ENCODE measurements at regions not wholly inside any gene's neighbourhood (a gene's known extent, or its start where the extent isn't known, plus 50 kb on each side); places are given as distances from the start of the nearest gene placed in this dataset.

GRCh38 chr4:54976031-54976430 lies 149.4 kb downstream of the KDR start:
- H4K20me1 ChIP-seq (ENCODE audit: insufficient read depth, low read length) = no peaks in the 10 kb centered on the region
- no peak overlapping the region for H3K27ac ChIP-seq (ENCODE audit: low read depth, low read length, poor library complexity, severe bottlenecking)
- H3K4me3 ChIP-seq (ENCODE audit: low read depth, low read length, poor library complexity, severe bottlenecking) = no peak overlapping the region
- no peak overlapping the region for H3K4me2 ChIP-seq (ENCODE audit: low read length)
- no peaks in the 10 kb centered on the region for H3K36me3 ChIP-seq (ENCODE audit: insufficient read depth, low read length)
- no peak overlapping the region for H2AFZ ChIP-seq (ENCODE audit: low read length)
- H3F3A ChIP-seq (ENCODE audit: insufficient read depth, low read length) = no peaks in the 10 kb centered on the region
- H3K9me3 ChIP-seq (ENCODE audit: low read length) = no peaks in the 10 kb centered on the region
- H3K79me2 ChIP-seq (ENCODE audit: insufficient read depth, low read length) = no peaks in the 10 kb centered on the region
- no peaks in the 10 kb centered on the region for H3K27me3 ChIP-seq (ENCODE audit: insufficient read depth, low read length)
- no peak overlapping the region for H3K9ac ChIP-seq (ENCODE audit: low read length)
- no peaks in the 10 kb centered on the region for H3K9me2 ChIP-seq (ENCODE audit: low read depth, low read length)
- TF ChIP-seq, protein P1, sequence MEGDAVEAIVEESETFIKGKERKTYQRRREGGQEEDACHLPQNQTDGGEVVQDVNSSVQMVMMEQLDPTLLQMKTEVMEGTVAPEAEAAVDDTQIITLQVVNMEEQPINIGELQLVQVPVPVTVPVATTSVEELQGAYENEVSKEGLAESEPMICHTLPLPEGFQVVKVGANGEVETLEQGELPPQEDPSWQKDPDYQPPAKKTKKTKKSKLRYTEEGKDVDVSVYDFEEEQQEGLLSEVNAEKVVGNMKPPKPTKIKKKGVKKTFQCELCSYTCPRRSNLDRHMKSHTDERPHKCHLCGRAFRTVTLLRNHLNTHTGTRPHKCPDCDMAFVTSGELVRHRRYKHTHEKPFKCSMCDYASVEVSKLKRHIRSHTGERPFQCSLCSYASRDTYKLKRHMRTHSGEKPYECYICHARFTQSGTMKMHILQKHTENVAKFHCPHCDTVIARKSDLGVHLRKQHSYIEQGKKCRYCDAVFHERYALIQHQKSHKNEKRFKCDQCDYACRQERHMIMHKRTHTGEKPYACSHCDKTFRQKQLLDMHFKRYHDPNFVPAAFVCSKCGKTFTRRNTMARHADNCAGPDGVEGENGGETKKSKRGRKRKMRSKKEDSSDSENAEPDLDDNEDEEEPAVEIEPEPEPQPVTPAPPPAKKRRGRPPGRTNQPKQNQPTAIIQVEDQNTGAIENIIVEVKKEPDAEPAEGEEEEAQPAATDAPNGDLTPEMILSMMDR (IDR thresholded peaks at IDR 0.05; ENCODE audit: low read length) = no peak
- TF ChIP-seq EZH2 (IDR thresholded peaks at IDR 0.05; ENCODE audit: borderline replicate concordance, low read length) = no peak
- H3K4me1 ChIP-seq (ENCODE audit: insufficient read depth, low read length, severe bottlenecking) = no peaks in the 10 kb centered on the region

DNA sequence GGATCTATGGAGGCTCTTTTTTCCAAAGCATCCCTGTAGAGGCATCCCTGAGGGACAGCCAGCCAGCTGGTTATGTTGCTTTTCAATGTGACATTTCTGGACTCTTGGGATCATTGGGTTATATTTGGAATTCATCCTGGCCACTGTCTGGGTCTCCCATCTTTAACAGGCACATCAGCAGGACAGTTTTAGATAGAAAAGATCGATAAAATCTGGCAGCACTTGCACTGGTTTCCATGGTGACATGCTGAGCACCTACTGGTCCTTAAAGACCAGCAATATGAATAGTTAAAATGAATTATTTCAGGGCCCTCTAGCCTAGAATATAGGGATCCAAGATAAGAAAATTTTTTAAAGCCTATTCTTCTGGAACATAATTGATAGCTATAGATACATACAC lies 151.6 kb downstream of the KDR start:
- Histone ChIP-seq H3K27me3 (ENCODE audit: insufficient read depth, low read length) (no peaks in the 10 kb centered on the region), H3K27ac (ENCODE audit: low read depth, low read length, poor library complexity, severe bottlenecking) (no peak overlapping the region), H3K4me1 (ENCODE audit: insufficient read depth, low read length, severe bottlenecking) (no peaks in the 10 kb centered on the region), H3F3A (ENCODE audit: insufficient read depth, low read length) (no peaks in the 10 kb centered on the region), H4K20me1 (ENCODE audit: insufficient read depth, low read length) (no peaks in the 10 kb centered on the region), H3K4me2 (ENCODE audit: low read length) (no peak overlapping the region), H3K9me2 (ENCODE audit: low read depth, low read length) (no peaks in the 10 kb centered on the region), H3K9me3 (ENCODE audit: low read length) (no peaks in the 10 kb centered on the region), H3K4me3 (ENCODE audit: low read depth, low read length, poor library complexity, severe bottlenecking) (no peak overlapping the region), H3K9ac (ENCODE audit: low read length) (no peak overlapping the region), H3K79me2 (ENCODE audit: insufficient read depth, low read length) (no peaks in the 10 kb centered on the region), H2AFZ (ENCODE audit: low read length) (no peak overlapping the region), H3K36me3 (ENCODE audit: insufficient read depth, low read length) (no peaks in the 10 kb centered on the region)
- TF ChIP-seq EZH2 (IDR thresholded peaks at IDR 0.05; ENCODE audit: borderline replicate concordance, low read length) = no peak
- TF ChIP-seq, protein P1 (IDR thresholded peaks at IDR 0.05; ENCODE audit: low read length) = no peak

DNA sequence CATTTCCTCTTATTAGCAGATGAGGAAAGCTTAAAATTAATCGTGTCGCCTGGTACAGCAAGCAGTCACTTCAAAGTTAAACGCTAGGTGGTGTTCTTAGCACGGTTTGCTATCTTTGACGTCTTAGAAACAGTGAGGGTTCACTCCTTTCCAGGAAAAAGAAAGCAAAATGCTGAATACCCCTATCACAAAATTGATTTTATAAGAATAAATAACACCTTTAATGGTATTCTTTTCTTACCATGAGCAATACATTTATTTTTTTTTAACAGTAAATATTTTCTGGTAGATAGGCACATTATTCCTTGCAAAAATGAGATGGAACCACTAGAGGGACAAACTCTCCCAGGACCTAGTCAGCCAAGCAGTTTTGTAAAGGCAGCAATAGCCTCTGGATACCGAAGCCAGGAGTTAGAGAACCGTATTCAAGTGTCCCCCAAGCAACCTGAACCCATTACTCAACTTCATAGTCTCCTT lies 153.9 kb downstream of the KDR start:
- Histone ChIP-seq H3F3A (ENCODE audit: insufficient read depth, low read length) (no peaks in the 10 kb centered on the region), H3K27me3 (ENCODE audit: insufficient read depth, low read length) (no peaks in the 10 kb centered on the region), H2AFZ (ENCODE audit: low read length) (no peak overlapping the region), H3K4me1 (ENCODE audit: insufficient read depth, low read length, severe bottlenecking) (no peaks in the 10 kb centered on the region), H3K27ac (ENCODE audit: low read depth, low read length, poor library complexity, severe bottlenecking) (no peak overlapping the region), H3K36me3 (ENCODE audit: insufficient read depth, low read length) (no peaks in the 10 kb centered on the region), H3K79me2 (ENCODE audit: insufficient read depth, low read length) (no peaks in the 10 kb centered on the region), H3K4me2 (ENCODE audit: low read length) (no peak overlapping the region), H4K20me1 (ENCODE audit: insufficient read depth, low read length) (no peaks in the 10 kb centered on the region), H3K9ac (ENCODE audit: low read length) (no peak overlapping the region), H3K9me3 (ENCODE audit: low read length) (no peaks in the 10 kb centered on the region), H3K9me2 (ENCODE audit: low read depth, low read length) (no peaks in the 10 kb centered on the region), H3K4me3 (ENCODE audit: low read depth, low read length, poor library complexity, severe bottlenecking) (no peak overlapping the region)
- TF ChIP-seq EZH2 (IDR thresholded peaks at IDR 0.05; ENCODE audit: borderline replicate concordance, low read length) = no peak
- TF ChIP-seq, protein P1 (IDR thresholded peaks at IDR 0.05; ENCODE audit: low read length) = peak; percentile 70
